Heart left ventricle (tissue), 13 donors: ENCODE measurements at regions not wholly inside any gene's neighbourhood (a gene's known extent, or its start where the extent isn't known, plus 50 kb on each side); places are given as distances from the start of the nearest gene placed in this dataset.

Experiments used
- CTCF ChIP-seq, 12 donors: fragments of 200-600 bp; sonication (generic) in 4 of 12; IDR thresholded peaks; one replicate each; pipeline versions ENCODE4 v1.5.0 to v1.8.0; 2018 to 2022; ENCODE audit warnings: antibody characterized with exemption in 12 of 12, mild to moderate bottlenecking in 5 of 12
- POLR2A ChIP-seq, 2 donors: fragments of 450-650 bp; IDR thresholded peaks; one replicate each; pipeline ENCODE4 v1.6.1; 2017; ENCODE audit warnings: antibody characterized with exemption in 2 of 2, mild to moderate bottlenecking in 2 of 2, moderate library complexity in 2 of 2
- donor health status: ischemic (EF 13 %, LVEDD 7.1; RV severe dilation, severe dysfunction).
- donor health status: DM: no; HTN: yes; CAD: no.
- donor health status: DM: no; HTN: no; CAD: no.
- donor health status: ischemic (EF 25% LVEDD 6.9; RV normal size, moderate dysfunction).
- donor health status: ischemic (EF 25% LVEDD 5.7; RV mildly dilated, moderate dysfunction).
- donor health status: ischemic (EF 35%, LVEDD 5.7; RV mildly dilated, moderate dysfunction).
- donor health status: nonischemic (EF 11% LVEDD 7.7; RV severe dilation, severe dysfunction).
- donor health status: DM: yes; HTN: yes; CAD: no.
- donor health status: PGD.
- donor health status: ischemic (EF 29% LVEDD 5.4; RV normal size, mild dysfunction).
- donor health status: nonischemic (EF 23%, LVEDD 6.1; RV moderate dilation, normal function).

- TF ChIP-seq CTCF (IDR thresholded peaks at IDR 0.05) (no peak), POLR2A (IDR thresholded peaks at IDR 0.05) (no peak)
These were observed 274.1 kb upstream of the CYRIA start for GRCh38 chr2:16939771-16940170.
